Liver (tissue), 2 donors: ENCODE measurements at regions not wholly inside any gene's neighbourhood (a gene's known extent, or its start where the extent isn't known, plus 50 kb on each side); places are given as distances from the start of the nearest gene placed in this dataset.

Experiments used
- JUND ChIP-seq, 2 donors: IDR thresholded peaks; 2 replicates each; pipeline ENCODE4 v1.6.1; 2016; ENCODE audit warnings: antibody characterized with exemption in 2 of 2
- MAX ChIP-seq: IDR thresholded peaks from 2 replicates; pipeline ENCODE4 v1.6.1; 2016; ENCODE audit warnings: antibody characterized with exemption
- SP1 ChIP-seq: IDR thresholded peaks from 2 replicates; pipeline ENCODE4 v1.6.1; 2018; ENCODE audit warnings: antibody characterized with exemption, mild to moderate bottlenecking
- donor health status: healthy.

- TF ChIP-seq MAX: no peak
- TF ChIP-seq SP1: no peak
- TF ChIP-seq JUND (IDR thresholded peaks at IDR 0.05): no peak
Observed at GRCh38 chr4:15186149-15186548, 183.9 kb downstream of the CPEB2 start.
